Left lung (tissue), 4 donors: ENCODE measurements at regions not wholly inside any gene's neighbourhood (a gene's known extent, or its start where the extent isn't known, plus 50 kb on each side); places are given as distances from the start of the nearest gene placed in this dataset.

Experiments used
- ATAC-seq: fragments of 200-7000 bp; cut with Tn5 transposase; one replicate; pipeline ENCODE4 v1.9.1; 2020; ENCODE audit warnings: moderate library complexity
- DNase-seq, 4 donors: peaks; one replicate each; pipeline ENCODE4 v3.0.0-alpha.2; 2013 to 2020
- H3K27ac ChIP-seq, 2 donors: fragments of 200-600 bp; sonication (generic) in 1 of 2; one replicate each; pipeline versions ENCODE4 v1.5.0 to v1.8.0; 2020 to 2021
- H3K27me3 ChIP-seq, 2 donors: fragments of 200-600 bp; sonication (generic) in 1 of 2; one replicate each; pipeline versions ENCODE4 v1.5.0 to v1.8.0; 2020 to 2021
- H3K36me3 ChIP-seq, 2 donors: fragments of 200-600 bp; sonication (generic) in 1 of 2; one replicate each; pipeline versions ENCODE4 v1.5.0 to v1.8.0; 2020 to 2021
- H3K4me1 ChIP-seq, 2 donors: fragments of 200-600 bp; one replicate each; pipeline ENCODE4 v1.8.0; 2021
- H3K4me3 ChIP-seq, 2 donors: fragments of 200-600 bp; sonication (generic) in 1 of 2; one replicate each; pipeline versions ENCODE4 v1.5.0 to v1.8.0; 2020 to 2021; ENCODE audit warnings: mild to moderate bottlenecking in 1 of 2
- H3K9me3 ChIP-seq, 2 donors: fragments of 200-600 bp; sonication (generic) in 1 of 2; one replicate each; pipeline versions ENCODE4 v1.5.0 to v1.8.0; 2020 to 2021
- CTCF ChIP-seq, 2 donors: fragments of 200-600 bp; sonication (generic) in 1 of 2; IDR thresholded peaks; one replicate each; pipeline versions ENCODE4 v1.5.0 to v1.8.0; 2021; ENCODE audit warnings: antibody characterized with exemption in 2 of 2
- intact Hi-C, 2 donors: fragments of 100-400 bp; cut with DNase I; formaldehyde crosslinking; loops; one replicate each; pipeline versions ENCODE4 v1.11.2 to v1.14.2; 2022
- donor health status: DM: no; HTN: yes; CAD: no.
- donor health status: DM: no; HTN: no; CAD: no.

GRCh38 chrX:142742581-142742980 is 283.1 kb upstream of the SPANXN4 start:
- no peak for TF ChIP-seq CTCF (IDR thresholded peaks at IDR 0.05)
- intact Hi-C loops, result no loop called here

GRCh38 chrX:142733327-142733726 is 292.4 kb upstream of the SPANXN4 start:
- H3K9me3 ChIP-seq, result no peaks in the 10 kb centered on the region
- no peak for ATAC-seq
- H3K4me3 ChIP-seq, result no peak overlapping the region
- no peaks in the 10 kb centered on the region for H3K4me1 ChIP-seq
- H3K27me3 ChIP-seq, result no peaks in the 10 kb centered on the region
- intact Hi-C loops, result no loop called here
- H3K36me3 ChIP-seq, result no peaks in the 10 kb centered on the region
- H3K27ac ChIP-seq, result no peak overlapping the region
- no peak for TF ChIP-seq CTCF (IDR thresholded peaks at IDR 0.05)
- no peak for DNase-seq

More at GRCh38 chrX:142742581-142742980, 283.1 kb upstream of the SPANXN4 start:
- no peaks in the 10 kb centered on the region for H3K36me3 ChIP-seq
- H3K27me3 ChIP-seq, result no peaks in the 10 kb centered on the region
- ATAC-seq (no peak), DNase-seq (no peak)
- no peaks in the 10 kb centered on the region for H3K9me3 ChIP-seq
- no peaks in the 10 kb centered on the region for H3K4me1 ChIP-seq
- H3K27ac ChIP-seq, result no peak overlapping the region
- H3K4me3 ChIP-seq, result no peak overlapping the region

- ATAC-seq (no peak), DNase-seq (no peak)
- no peaks in the 10 kb centered on the region for H3K4me1 ChIP-seq
- H3K36me3 ChIP-seq, result no peaks in the 10 kb centered on the region
- H3K4me3 ChIP-seq, result no peak overlapping the region
- no peaks in the 10 kb centered on the region for H3K27me3 ChIP-seq
- intact Hi-C loops, result no loop called here
- no peaks in the 10 kb centered on the region for H3K9me3 ChIP-seq
- TF ChIP-seq CTCF (IDR thresholded peaks at IDR 0.05), result no peak
- H3K27ac ChIP-seq, result no peak overlapping the region
Measured at GRCh38 chrX:142711796-142712290, 313.9 kb upstream of the SPANXN4 start.

- Histone ChIP-seq H3K4me1 (no peaks in the 10 kb centered on the region), H3K27me3 (no peaks in the 10 kb centered on the region), H3K9me3 (no peaks in the 10 kb centered on the region), H3K36me3 (no peaks in the 10 kb centered on the region), H3K27ac (no peak overlapping the region), H3K4me3 (no peak overlapping the region)
- DNase-seq (no peak), ATAC-seq (no peak)
- intact Hi-C loops, result no loop called here
- no peak for TF ChIP-seq CTCF (IDR thresholded peaks at IDR 0.05)
Measured at GRCh38 chrX:142702749-142703148, 323.0 kb upstream of the SPANXN4 start.

- no peak for DNase-seq
- Histone ChIP-seq H3K27ac (no peak overlapping the region), H3K27me3 (no peaks in the 10 kb centered on the region), H3K4me3 (no peak overlapping the region), H3K9me3 (no peaks in the 10 kb centered on the region), H3K4me1 (no peaks in the 10 kb centered on the region), H3K36me3 (no peaks in the 10 kb centered on the region)
- TF ChIP-seq CTCF (IDR thresholded peaks at IDR 0.05), result no peak
- no peak for ATAC-seq
- intact Hi-C loops, result no loop called here
Measured at GRCh38 chrX:142688256-142688655, 337.5 kb upstream of the SPANXN4 start.
